Endodermal cell (in vitro differentiated cells): ENCODE measurements at regions not wholly inside any gene's neighbourhood (a gene's known extent, or its start where the extent isn't known, plus 50 kb on each side); places are given as distances from the start of the nearest gene placed in this dataset.

Experiments used
- DNase-seq: peaks from one replicate; pipeline ENCODE4 v3.0.0-alpha.2; 2017
- H3K27ac ChIP-seq: 2 replicates; pipeline ENCODE4 v1.5.1; 2013; ENCODE audit warnings: mild to moderate bottlenecking, low read depth, low read length, moderate library complexity
- H3K27me3 ChIP-seq: 2 replicates; pipeline ENCODE4 v1.6.1; 2013; ENCODE audit warnings: mild to moderate bottlenecking, low read length, moderate library complexity; ENCODE audit not compliant: insufficient read depth, control insufficient read depth, poor library complexity, severe bottlenecking
- H3K36me3 ChIP-seq: 2 replicates; pipeline ENCODE4 v1.7.0; 2013; ENCODE audit warnings: mild to moderate bottlenecking, low read length, moderate library complexity; ENCODE audit not compliant: control insufficient read depth, insufficient read depth
- H3K4me1 ChIP-seq: one replicate; pipeline ENCODE4 v1.7.0; 2013; ENCODE audit warnings: low read length; ENCODE audit not compliant: control insufficient read depth, insufficient read depth
- H3K4me3 ChIP-seq: 2 replicates; pipeline ENCODE4 v1.5.1; 2013; ENCODE audit warnings: mild to moderate bottlenecking, low read length, moderate library complexity
- H3K9ac ChIP-seq: 2 replicates; pipeline ENCODE4 v1.6.1; 2013; ENCODE audit warnings: mild to moderate bottlenecking, low read length, moderate library complexity; ENCODE audit not compliant: poor library complexity, severe bottlenecking; ENCODE audit errors: extremely low read depth
- H3K9me3 ChIP-seq: 2 replicates; pipeline ENCODE4 v1.6.1; 2013; ENCODE audit warnings: mild to moderate bottlenecking, low read length, moderate library complexity; ENCODE audit not compliant: control insufficient read depth
- H3K27ac Mint-ChIP-seq: 2 replicates; pipeline ENCODE4 v1.8.0; 2020; ENCODE audit warnings: mixed read lengths
- H3K27me3 Mint-ChIP-seq: 2 replicates; pipeline ENCODE4 v1.8.0; 2021; ENCODE audit warnings: mild to moderate bottlenecking, mixed read lengths; ENCODE audit not compliant: insufficient read depth
- H3K36me3 Mint-ChIP-seq: 2 replicates; pipeline ENCODE4 v1.8.0; 2020; ENCODE audit warnings: low read depth, mixed read lengths
- H3K4me1 Mint-ChIP-seq: 2 replicates; pipeline ENCODE4 v1.8.0; 2020; ENCODE audit warnings: mixed read lengths
- H3K4me3 Mint-ChIP-seq: 2 replicates; pipeline ENCODE4 v1.8.0; 2020; ENCODE audit warnings: mild to moderate bottlenecking, moderate library complexity, mixed read lengths
- H3K9me3 Mint-ChIP-seq: 2 replicates; pipeline ENCODE4 v1.8.0; 2020; ENCODE audit warnings: mild to moderate bottlenecking, mixed read lengths
- CTCF ChIP-seq: fragments of 200-600 bp; sonication (generic); conservative IDR thresholded peaks from 2 replicates; pipeline ENCODE4 v1.5.0; 2021; ENCODE audit warnings: antibody characterized with exemption, mild to moderate bottlenecking
- WGBS, 2 experiments: methylation state at CpG; one replicate each; pipeline versions ENCODE4 v1.1.5 to v1.1.7; 2013; ENCODE audit warnings: missing lambda C conversion rate in 2 of 2, mixed read lengths in 1 of 2; ENCODE audit not compliant: insufficient coverage in 1 of 2, insufficient read length in 1 of 2; 5-methylcytosine and 5-hydroxymethylcytosine counted together

- peaks cover 41% of the 10 kb centered on the region for H3K4me1 Mint-ChIP-seq
- no peak for TF ChIP-seq CTCF
- Histone ChIP-seq H3K9me3 (peaks cover 7% of the 10 kb centered on the region), H3K9ac (no peak overlapping the region), H3K4me1 (peaks cover 4% of the 10 kb centered on the region), H3K4me3 (no peak overlapping the region), H3K27ac (no peak overlapping the region), H3K27me3 (peaks cover 12% of the 10 kb centered on the region), H3K36me3 (no peaks in the 10 kb centered on the region)
- no peak overlapping the region for H3K27ac Mint-ChIP-seq
- no peaks in the 10 kb centered on the region for H3K36me3 Mint-ChIP-seq
- DNase-seq: no peak
- H3K9me3 Mint-ChIP-seq: peaks cover 3% of the 10 kb centered on the region
- H3K27me3 Mint-ChIP-seq: peaks cover 30% of the 10 kb centered on the region
- WGBS, 2 experiments: 89 to 90% methylated on average over 1 of the region's 1 CpG
- no peak overlapping the region for H3K4me3 Mint-ChIP-seq
Measured at GRCh38 chr10:20713420-20713819, 183.7 kb downstream of the NEBL start.

- Mint-ChIP-seq H3K4me1 (peaks cover 47% of the 10 kb centered on the region), H3K27ac (no peak overlapping the region), H3K4me3 (no peak overlapping the region), H3K36me3 (no peaks in the 10 kb centered on the region), H3K9me3 (peaks cover 3% of the 10 kb centered on the region), H3K27me3 (peaks cover 34% of the 10 kb centered on the region)
- no peak overlapping the region for H3K9ac ChIP-seq
- H3K27me3 ChIP-seq: peaks cover 12% of the 10 kb centered on the region
- H3K27ac ChIP-seq: no peak overlapping the region
- H3K9me3 ChIP-seq: peaks cover 7% of the 10 kb centered on the region
- no peak for TF ChIP-seq CTCF
- H3K4me3 ChIP-seq: no peak overlapping the region
- peaks cover 4% of the 10 kb centered on the region for H3K4me1 ChIP-seq
- DNase-seq: no peak
- H3K36me3 ChIP-seq: no peaks in the 10 kb centered on the region
- WGBS, 2 experiments: 100% methylated on average over 1 of the region's 1 CpG; no CpG with 5 or more reads in 1 of the 2 experiments
Measured at GRCh38 chr10:20712774-20713173, 184.3 kb downstream of the NEBL start.

GRCh38 chr10:20709708-20710107 is 187.4 kb downstream of the NEBL start:
- Mint-ChIP-seq H3K36me3 (no peaks in the 10 kb centered on the region), H3K4me3 (no peak overlapping the region), H3K4me1 (peaks cover 41% of the 10 kb centered on the region), H3K9me3 (no peaks in the 10 kb centered on the region), H3K27me3 (peaks cover 35% of the 10 kb centered on the region), H3K27ac (no peak overlapping the region)
- Histone ChIP-seq H3K36me3 (no peaks in the 10 kb centered on the region), H3K4me1 (peaks cover 4% of the 10 kb centered on the region), H3K4me3 (no peak overlapping the region), H3K9ac (no peak overlapping the region), H3K9me3 (no peaks in the 10 kb centered on the region), H3K27ac (no peak overlapping the region), H3K27me3 (no peaks in the 10 kb centered on the region)
- WGBS, 2 experiments: 84% methylated on average over 2 of the region's 2 CpGs; no CpG with 5 or more reads in 1 of the 2 experiments
- no peak for TF ChIP-seq CTCF
- DNase-seq: no peak
